Right lobe of liver (tissue), 6 donors: ENCODE measurements at regions not wholly inside any gene's neighbourhood (a gene's known extent, or its start where the extent isn't known, plus 50 kb on each side); places are given as distances from the start of the nearest gene placed in this dataset.

Experiments
- ATAC-seq, 4 donors: fragments of 200-7000 bp; cut with Tn5 transposase; one replicate each; pipeline ENCODE4 v1.9.1; 2020; ENCODE audit warnings: mild to moderate bottlenecking in 4 of 4, moderate library complexity in 4 of 4
- DNase-seq, 3 donors: peaks; one replicate each; pipeline ENCODE4 v3.0.0-alpha.2; 2020
- H3K27ac ChIP-seq, 3 donors: fragments of 200-600 bp; one replicate each; pipeline ENCODE4 v1.8.0; 2022
- H3K27me3 ChIP-seq, 2 donors: fragments of 200-600 bp; one replicate each; pipeline ENCODE4 v1.8.0; 2022
- H3K36me3 ChIP-seq, 4 donors: fragments of 200-600 bp; sonication (generic) in 1 of 4; one replicate each; pipeline versions ENCODE4 v1.5.1 to v1.8.0; 2017 to 2022; ENCODE audit warnings: control low read depth in 1 of 4
- H3K4me1 ChIP-seq, 4 donors: fragments of 200-600 bp; sonication (generic) in 1 of 4; one replicate each; pipeline versions ENCODE4 v1.5.1 to v1.8.0; 2017 to 2022; ENCODE audit warnings: control low read depth in 1 of 4
- H3K4me3 ChIP-seq, 3 donors: fragments of 200-600 bp; one replicate each; pipeline ENCODE4 v1.8.0; 2022
- H3K9me3 ChIP-seq, 4 donors: fragments of 200-600 bp; sonication (generic) in 1 of 4; one replicate each; pipeline versions ENCODE4 v1.5.1 to v1.8.0; 2017 to 2022; ENCODE audit warnings: control low read depth in 1 of 4
- POLR2A ChIP-seq: fragments of 450-650 bp; IDR thresholded peaks from one replicate; pipeline ENCODE4 v1.6.1; 2017; ENCODE audit warnings: antibody characterized with exemption, mild to moderate bottlenecking
- WGBS: methylation state at CpG from one replicate; pipeline ENCODE4 v1.1.6; 2018; ENCODE audit warnings: low coverage, low lambda C conversion rate; ENCODE audit not compliant: insufficient coverage; ENCODE audit errors: missing lambda C conversion rate; 5-methylcytosine and 5-hydroxymethylcytosine counted together
- intact Hi-C, 2 donors: fragments of 100-400 bp; cut with DNase I; formaldehyde crosslinking; loops; one replicate each; pipeline versions ENCODE4 v1.11.2 to v1.14.1; 2022
- TF ChIP-seq, protein P1 (sequence below), 4 donors: fragments of 200-600 bp in 3 of 4; fragments of 450-650 bp in 1 of 4; IDR thresholded peaks; one replicate each; pipeline versions ENCODE4 v1.5.1 to v1.8.0; 2016 to 2022; ENCODE audit warnings: antibody characterized with exemption in 4 of 4, mild to moderate bottlenecking in 2 of 4
- donor health status: DM: no; HTN: yes; CAD: no.
- donor health status: DM: no; HTN: no; CAD: no.
- donor health status: DM: no; HTN: no; CAD: no.
- donor health status: DM: no; HTN: yes; CAD: no.
- donor health status: DM: no; HTN: yes; CAD: no.

DNA sequence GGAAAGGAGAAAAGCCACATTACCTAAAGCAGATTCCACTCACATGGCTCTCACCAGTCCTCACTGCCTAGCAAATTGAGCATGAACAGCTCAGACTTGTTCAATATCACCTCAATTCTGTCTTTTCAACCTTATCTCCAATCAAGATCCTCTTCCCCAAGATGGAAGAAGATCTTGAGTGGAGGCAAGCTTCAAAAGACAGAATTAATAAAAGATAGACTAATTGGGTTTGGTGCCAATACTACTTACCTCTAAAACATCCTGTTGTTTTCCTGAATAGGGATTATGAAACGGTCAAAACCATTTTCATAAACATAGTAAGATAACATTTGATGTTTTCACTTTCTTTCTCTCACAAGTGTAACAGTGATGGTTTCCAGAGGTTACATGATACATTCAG lies 349.2 kb upstream of the PLD5 start:
- intact Hi-C loops: no loop called here
- DNase-seq (no peak), ATAC-seq (no peak)
- Histone ChIP-seq H3K4me3 (no peak overlapping the region), H3K9me3 (no peaks in the 10 kb centered on the region), H3K27ac (no peak overlapping the region), H3K36me3 (no peaks in the 10 kb centered on the region), H3K4me1 (no peaks in the 10 kb centered on the region), H3K27me3 (no peaks in the 10 kb centered on the region)
- TF ChIP-seq POLR2A: no peak
- TF ChIP-seq, protein P1, sequence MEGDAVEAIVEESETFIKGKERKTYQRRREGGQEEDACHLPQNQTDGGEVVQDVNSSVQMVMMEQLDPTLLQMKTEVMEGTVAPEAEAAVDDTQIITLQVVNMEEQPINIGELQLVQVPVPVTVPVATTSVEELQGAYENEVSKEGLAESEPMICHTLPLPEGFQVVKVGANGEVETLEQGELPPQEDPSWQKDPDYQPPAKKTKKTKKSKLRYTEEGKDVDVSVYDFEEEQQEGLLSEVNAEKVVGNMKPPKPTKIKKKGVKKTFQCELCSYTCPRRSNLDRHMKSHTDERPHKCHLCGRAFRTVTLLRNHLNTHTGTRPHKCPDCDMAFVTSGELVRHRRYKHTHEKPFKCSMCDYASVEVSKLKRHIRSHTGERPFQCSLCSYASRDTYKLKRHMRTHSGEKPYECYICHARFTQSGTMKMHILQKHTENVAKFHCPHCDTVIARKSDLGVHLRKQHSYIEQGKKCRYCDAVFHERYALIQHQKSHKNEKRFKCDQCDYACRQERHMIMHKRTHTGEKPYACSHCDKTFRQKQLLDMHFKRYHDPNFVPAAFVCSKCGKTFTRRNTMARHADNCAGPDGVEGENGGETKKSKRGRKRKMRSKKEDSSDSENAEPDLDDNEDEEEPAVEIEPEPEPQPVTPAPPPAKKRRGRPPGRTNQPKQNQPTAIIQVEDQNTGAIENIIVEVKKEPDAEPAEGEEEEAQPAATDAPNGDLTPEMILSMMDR (IDR thresholded peaks at IDR 0.05): no peak
- WGBS: 18% methylated on average over 1 of the region's 1 CpG

- Histone ChIP-seq H3K4me3 (no peak overlapping the region), H3K27ac (no peak overlapping the region), H3K4me1 (no peaks in the 10 kb centered on the region), H3K36me3 (no peaks in the 10 kb centered on the region), H3K9me3 (no peaks in the 10 kb centered on the region), H3K27me3 (no peaks in the 10 kb centered on the region)
- ATAC-seq: no peak
- intact Hi-C loops: no loop called here
- TF ChIP-seq, protein P1 (IDR thresholded peaks at IDR 0.05): no peak
- no peak for TF ChIP-seq POLR2A
- WGBS: 81% methylated on average over 5 of the region's 5 CpGs
- no peak for DNase-seq
Observed at GRCh38 chr1:242872521-242872920, 348.0 kb upstream of the PLD5 start.

DNA sequence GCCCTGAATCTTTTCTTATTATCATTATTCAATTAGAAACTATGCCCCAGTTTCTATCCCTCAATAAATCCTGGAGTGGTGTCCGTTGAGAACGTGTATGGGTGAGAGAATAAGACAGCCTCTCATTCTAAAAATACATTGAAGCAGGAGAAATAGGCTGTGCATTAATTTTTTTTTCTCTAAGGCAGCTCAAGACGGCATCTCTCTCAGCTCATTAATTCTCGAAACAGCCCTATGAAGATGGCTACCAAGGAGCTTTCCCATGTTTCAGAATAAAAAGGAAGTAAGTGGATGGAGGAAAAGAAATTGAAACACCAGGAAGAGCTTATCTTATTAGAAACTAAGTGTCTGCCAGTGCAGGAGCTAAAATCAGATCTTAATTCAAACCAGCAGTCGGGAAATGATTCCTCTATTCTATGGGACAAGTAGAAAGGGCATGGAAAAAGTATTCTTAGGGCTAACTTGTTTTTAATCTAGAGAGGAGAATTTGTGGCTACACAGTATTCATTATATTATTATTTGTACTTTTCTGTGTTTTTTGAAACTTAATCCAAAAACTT lies 347.1 kb upstream of the PLD5 start:
- H3K36me3 ChIP-seq: no peaks in the 10 kb centered on the region
- no peaks in the 10 kb centered on the region for H3K9me3 ChIP-seq
- H3K27me3 ChIP-seq: no peaks in the 10 kb centered on the region
- H3K4me3 ChIP-seq: no peak overlapping the region
- no peak overlapping the region for H3K27ac ChIP-seq
- intact Hi-C loops: no loop called here
- TF ChIP-seq, protein P1 (IDR thresholded peaks at IDR 0.05): no peak
- no peak for TF ChIP-seq POLR2A
- DNase-seq (no peak), ATAC-seq (no peak)
- H3K4me1 ChIP-seq: no peaks in the 10 kb centered on the region
- WGBS: 52% methylated on average over 5 of the region's 5 CpGs

DNA sequence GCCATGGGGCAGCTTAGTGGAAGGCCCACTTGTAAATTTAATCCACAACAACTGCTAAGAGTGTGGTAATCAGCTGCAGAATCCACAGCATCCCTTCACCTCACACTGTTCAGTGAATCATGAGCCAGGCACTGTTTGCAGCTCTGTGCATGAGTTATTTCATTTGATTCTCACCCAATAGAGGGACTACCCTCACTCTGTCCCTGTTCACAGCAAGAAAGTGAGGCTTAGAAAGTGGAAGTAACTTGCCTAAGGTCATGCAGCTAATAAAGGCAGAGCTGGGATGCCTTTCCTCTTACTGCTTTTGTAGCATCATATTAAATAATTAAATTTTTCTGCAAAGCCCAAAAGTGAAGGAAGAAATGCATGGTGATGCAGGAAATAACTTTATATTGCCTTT lies 346.5 kb upstream of the PLD5 start:
- no peak overlapping the region for H3K4me3 ChIP-seq
- H3K27ac ChIP-seq: no peak overlapping the region
- no peaks in the 10 kb centered on the region for H3K9me3 ChIP-seq
- no peak for DNase-seq
- H3K27me3 ChIP-seq: no peaks in the 10 kb centered on the region
- H3K36me3 ChIP-seq: no peaks in the 10 kb centered on the region
- ATAC-seq: no peak
- intact Hi-C loops: no loop called here
- H3K4me1 ChIP-seq: no peaks in the 10 kb centered on the region
- TF ChIP-seq, protein P1 (IDR thresholded peaks at IDR 0.05): no peak
- TF ChIP-seq POLR2A: no peak

DNA sequence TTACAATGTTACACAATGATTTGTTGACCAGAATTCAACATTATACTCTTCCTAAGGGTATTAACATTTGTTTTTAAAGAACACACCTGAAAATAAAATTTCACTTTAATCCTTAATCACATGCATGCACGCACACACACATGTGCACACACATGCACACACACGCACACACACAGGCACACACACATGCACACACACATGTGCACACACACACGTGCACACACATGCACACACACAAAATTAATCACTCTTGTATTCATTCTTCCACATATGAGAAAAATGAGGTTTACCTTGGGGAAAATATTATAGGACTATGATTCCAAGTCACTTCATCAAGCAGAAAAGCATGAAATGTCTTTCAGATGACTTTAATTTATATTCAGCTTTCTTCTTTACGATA lies 331.8 kb upstream of the PLD5 start:
- intact Hi-C loops: no loop called here
- no peak for DNase-seq
- no peaks in the 10 kb centered on the region for H3K4me1 ChIP-seq
- no peak overlapping the region for H3K27ac ChIP-seq
- H3K9me3 ChIP-seq: no peaks in the 10 kb centered on the region
- H3K27me3 ChIP-seq: no peaks in the 10 kb centered on the region
- no peak overlapping the region for H3K4me3 ChIP-seq
- WGBS: 41% methylated on average over 4 of the region's 4 CpGs
- H3K36me3 ChIP-seq: no peaks in the 10 kb centered on the region
- ATAC-seq: no peak
- no peak for TF ChIP-seq POLR2A
- TF ChIP-seq, protein P1 (IDR thresholded peaks at IDR 0.05): no peak
